Testis (tissue), 2 donors: ENCODE measurements at regions not wholly inside any gene's neighbourhood (a gene's known extent, or its start where the extent isn't known, plus 50 kb on each side); places are given as distances from the start of the nearest gene placed in this dataset.

Experiments
- DNase-seq: peaks from one replicate; pipeline ENCODE4 v3.0.0-alpha.2; 2019
- H3K27ac ChIP-seq, 2 donors: fragments of 200-600 bp; sonication (generic); one replicate each; pipeline ENCODE4 v1.5.1; 2019
- H3K27me3 ChIP-seq: fragments of 200-600 bp; sonication (generic); one replicate; pipeline ENCODE4 v1.5.1; 2019
- H3K36me3 ChIP-seq: fragments of 200-600 bp; sonication (generic); one replicate; pipeline ENCODE4 v1.5.1; 2017; ENCODE audit warnings: low read depth; ENCODE audit errors: missing control alignments
- H3K4me1 ChIP-seq: fragments of 200-600 bp; sonication (generic); one replicate; pipeline ENCODE4 v1.5.1; 2019
- H3K4me3 ChIP-seq, 2 donors: fragments of 200-600 bp; sonication (generic); one replicate each; pipeline ENCODE4 v1.5.1; 2017 to 2019
- H3K9me3 ChIP-seq: fragments of 200-600 bp; sonication (generic); one replicate; pipeline ENCODE4 v1.5.1; 2017
- CTCF ChIP-seq, 3 experiments: fragments of 450-650 bp in 2 of 3; fragments of 200-600 bp in 1 of 3; sonication (generic) in 1 of 3; IDR thresholded peaks; one replicate each; pipeline ENCODE4 v1.5.1; 2016 to 2019; ENCODE audit warnings: antibody characterized with exemption in 3 of 3, mild to moderate bottlenecking in 2 of 3, moderate library complexity in 1 of 3
- POLR2A ChIP-seq: fragments of 450-650 bp; IDR thresholded peaks from one replicate; pipeline ENCODE4 v1.6.1; 2017; ENCODE audit warnings: antibody characterized with exemption, mild to moderate bottlenecking, moderate library complexity
- WGBS, 2 donors: methylation state at CpG; one replicate each; pipeline ENCODE4 v1.1.5; 2018; 5-methylcytosine and 5-hydroxymethylcytosine counted together
- intact Hi-C: fragments of 100-400 bp; cut with DNase I; formaldehyde crosslinking; loops from one replicate; pipeline ENCODE4 v1.15.1; 2023; ENCODE audit warnings: low total_unique reads

DNA sequence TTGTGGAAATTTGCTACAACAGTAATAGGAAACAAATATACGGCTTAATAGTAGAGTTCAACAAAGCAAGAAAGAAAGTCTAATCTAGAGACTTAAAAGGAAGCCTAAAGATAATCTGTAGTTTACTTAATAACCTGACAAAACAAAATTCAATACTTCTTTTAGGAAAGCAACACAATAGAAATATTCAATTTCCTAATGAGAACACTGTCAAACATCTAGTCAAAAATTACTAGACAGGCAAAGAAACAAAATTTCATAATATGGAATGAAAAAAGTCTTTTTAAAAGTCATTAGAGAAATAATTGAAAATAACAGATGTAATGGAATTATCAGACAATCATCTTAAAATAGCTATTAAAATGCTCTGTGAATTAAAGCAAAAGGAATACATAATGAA is 692.5 kb upstream of the ADAMTS16 start:
- Histone ChIP-seq H3K9me3 (no peaks in the 10 kb centered on the region), H3K27ac (no peak overlapping the region), H3K36me3 (no peaks in the 10 kb centered on the region), H3K4me3 (no peak overlapping the region), H3K4me1 (no peaks in the 10 kb centered on the region), H3K27me3 (no peaks in the 10 kb centered on the region)
- WGBS, 2 donors = 88 to 91% methylated on average over 1 of the region's 1 CpG
- intact Hi-C loops = no loop called here
- DNase-seq = no peak
- TF ChIP-seq POLR2A (no peak), CTCF (IDR thresholded peaks at IDR 0.05) (no peak)

- no peaks in the 10 kb centered on the region for H3K27me3 ChIP-seq
- intact Hi-C loops = no loop called here
- no peak overlapping the region for H3K4me3 ChIP-seq
- 66% methylated on average over 4 of the region's 4 CpGs for WGBS, 2 donors
- TF ChIP-seq CTCF (IDR thresholded peaks at IDR 0.05) = no peak
- no peak for TF ChIP-seq POLR2A
- H3K9me3 ChIP-seq = no peaks in the 10 kb centered on the region
- no peaks in the 10 kb centered on the region for H3K4me1 ChIP-seq
- no peak overlapping the region for H3K27ac ChIP-seq
- no peak for DNase-seq
- no peaks in the 10 kb centered on the region for H3K36me3 ChIP-seq
These were observed 686.5 kb upstream of the ADAMTS16 start for GRCh38 chr5:4453655-4454054.

- intact Hi-C loops = no loop called here
- no peak overlapping the region for H3K4me3 ChIP-seq
- no peak overlapping the region for H3K27ac ChIP-seq
- H3K36me3 ChIP-seq = no peaks in the 10 kb centered on the region
- no peak for TF ChIP-seq CTCF (IDR thresholded peaks at IDR 0.05)
- 69 to 73% methylated on average over 3 of the region's 3 CpGs for WGBS, 2 donors
- H3K4me1 ChIP-seq = no peaks in the 10 kb centered on the region
- no peaks in the 10 kb centered on the region for H3K27me3 ChIP-seq
- DNase-seq = no peak
- no peaks in the 10 kb centered on the region for H3K9me3 ChIP-seq
These were observed 660.7 kb upstream of the ADAMTS16 start for GRCh38 chr5:4479426-4479825.

- DNase-seq = no peak
- Histone ChIP-seq H3K27ac (no peak overlapping the region), H3K36me3 (no peaks in the 10 kb centered on the region), H3K27me3 (no peaks in the 10 kb centered on the region), H3K4me1 (no peaks in the 10 kb centered on the region), H3K4me3 (no peak overlapping the region), H3K9me3 (no peaks in the 10 kb centered on the region)
- intact Hi-C loops = no loop called here
- TF ChIP-seq POLR2A = no peak
- TF ChIP-seq CTCF (IDR thresholded peaks at IDR 0.05) = no peak
- 34 to 48% methylated on average over 18 of the region's 18 CpGs for WGBS, 2 donors
These were observed 659.4 kb upstream of the ADAMTS16 start for GRCh38 chr5:4480528-4481349.

DNA sequence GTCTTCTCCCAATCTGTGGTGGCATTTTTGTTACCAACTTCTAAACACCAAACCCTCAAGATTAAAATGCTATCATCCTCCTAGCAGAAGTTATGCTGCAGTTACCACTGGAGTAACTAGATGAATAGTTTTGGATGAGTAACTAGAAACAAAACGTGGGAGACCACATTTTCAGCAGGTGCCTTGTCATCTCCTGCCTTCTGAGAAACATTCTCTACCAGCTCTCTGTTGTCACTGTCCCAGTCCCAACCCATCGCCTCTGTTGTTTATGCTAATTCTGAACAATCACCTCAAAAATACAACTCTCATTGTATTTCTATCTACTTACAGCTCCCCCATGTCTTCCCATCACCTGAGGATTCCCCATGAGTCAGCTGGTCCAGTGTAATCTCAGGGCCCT is 652.5 kb upstream of the ADAMTS16 start:
- no peaks in the 10 kb centered on the region for H3K4me1 ChIP-seq
- H3K9me3 ChIP-seq = no peaks in the 10 kb centered on the region
- no peak overlapping the region for H3K4me3 ChIP-seq
- H3K27me3 ChIP-seq = no peaks in the 10 kb centered on the region
- intact Hi-C loops = no loop called here
- DNase-seq = no peak
- no peaks in the 10 kb centered on the region for H3K36me3 ChIP-seq
- no peak overlapping the region for H3K27ac ChIP-seq
- TF ChIP-seq CTCF (IDR thresholded peaks at IDR 0.05) (no peak), POLR2A (no peak)
- 71 to 76% methylated on average over 2 of the region's 2 CpGs for WGBS, 2 donors
